ENCODE measurements at regions not wholly inside any gene's neighbourhood (a gene's known extent, or its start where the extent isn't known, plus 50 kb on each side); places are given as distances from the start of the nearest gene placed in this dataset.

DNA sequence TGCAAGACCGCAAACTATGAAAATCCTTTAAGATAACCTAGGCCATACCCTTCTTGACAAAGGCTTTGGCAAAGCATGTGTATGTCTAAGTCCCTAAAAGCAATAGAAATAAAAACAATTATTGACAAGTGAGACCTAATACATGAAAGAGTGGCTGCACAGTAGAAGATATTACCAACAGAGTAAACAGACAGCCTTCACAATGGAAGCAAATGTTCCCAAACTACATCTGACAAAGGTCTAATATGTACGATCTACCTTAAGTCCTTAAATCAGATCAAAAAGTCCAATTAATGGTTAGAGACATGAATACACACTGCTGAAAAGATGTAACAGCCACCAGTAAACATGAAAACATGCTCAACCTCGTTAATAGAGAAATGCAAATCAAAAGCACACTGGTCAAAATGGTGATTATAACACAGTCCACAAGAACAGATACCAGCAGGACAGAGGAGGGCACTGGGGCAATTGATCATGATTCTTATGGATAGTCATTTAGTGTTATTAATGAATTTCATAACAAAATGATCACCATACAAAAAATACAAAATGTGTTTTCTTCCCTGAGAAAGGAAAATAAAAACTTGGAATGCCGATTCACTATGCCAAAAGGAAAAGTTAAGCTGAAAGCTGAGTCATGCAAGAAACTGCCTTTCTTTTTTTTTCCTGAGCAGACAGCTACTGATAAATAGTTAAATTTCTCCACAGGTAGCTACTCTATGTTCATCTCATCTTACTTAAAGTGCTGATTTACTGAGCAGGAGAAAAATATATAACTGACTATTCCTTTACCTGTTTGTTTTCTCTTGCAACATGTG is 102.6 kb upstream of the VPREB1 start:
- 74% methylated on average over 4 of the region's 4 CpGs for WGBS
- Histone ChIP-seq H3K9me3 (ENCODE audit: control insufficient read depth in 4 of 4, low read length in 3 of 4) (no peaks in the 10 kb centered on the region), H3K27me3 (ENCODE audit: control insufficient read depth in 4 of 4, insufficient read depth in 4 of 4, low read length in 3 of 4) (peaks cover 0 to 2% (median 0%) of the 10 kb centered on the region in 4 donors)

More for the DNA sequence above, 102.6 kb upstream of the VPREB1 start:
- no peak overlapping the region for H3K27ac ChIP-seq (ENCODE audit: low read depth in 1 of 2, low read length in 2 of 2)
- no peaks in the 10 kb centered on the region for H3K4me1 ChIP-seq (ENCODE audit: control insufficient read depth in 4 of 4, insufficient read depth in 4 of 4, low read length in 3 of 4)
- TF ChIP-seq SP1 (IDR thresholded peaks at IDR 0.05) (no peak), FOXA2 (IDR thresholded peaks at IDR 0.05) (no peak), JUND (IDR thresholded peaks at IDR 0.05) (no peak), RXRA (IDR thresholded peaks at IDR 0.05) (no peak), RAD21 (IDR thresholded peaks at IDR 0.05) (no peak), EGR1 (IDR thresholded peaks at IDR 0.05; ENCODE audit: low read depth in 2 of 2) (no peak), HNF4G (IDR thresholded peaks at IDR 0.05) (no peak), GABPA (IDR thresholded peaks at IDR 0.05 in 1 of 2, conservative IDR thresholded peaks at IDR 0.05 in 1 of 2) (no peak), NR2F2 (IDR thresholded peaks at IDR 0.05) (no peak), FOXA1 (IDR thresholded peaks at IDR 0.05) (no peak), TAF1 (conservative IDR thresholded peaks at IDR 0.05) (no peak), YY1 (IDR thresholded peaks at IDR 0.05) (no peak)
- TF ChIP-seq, protein P1, sequence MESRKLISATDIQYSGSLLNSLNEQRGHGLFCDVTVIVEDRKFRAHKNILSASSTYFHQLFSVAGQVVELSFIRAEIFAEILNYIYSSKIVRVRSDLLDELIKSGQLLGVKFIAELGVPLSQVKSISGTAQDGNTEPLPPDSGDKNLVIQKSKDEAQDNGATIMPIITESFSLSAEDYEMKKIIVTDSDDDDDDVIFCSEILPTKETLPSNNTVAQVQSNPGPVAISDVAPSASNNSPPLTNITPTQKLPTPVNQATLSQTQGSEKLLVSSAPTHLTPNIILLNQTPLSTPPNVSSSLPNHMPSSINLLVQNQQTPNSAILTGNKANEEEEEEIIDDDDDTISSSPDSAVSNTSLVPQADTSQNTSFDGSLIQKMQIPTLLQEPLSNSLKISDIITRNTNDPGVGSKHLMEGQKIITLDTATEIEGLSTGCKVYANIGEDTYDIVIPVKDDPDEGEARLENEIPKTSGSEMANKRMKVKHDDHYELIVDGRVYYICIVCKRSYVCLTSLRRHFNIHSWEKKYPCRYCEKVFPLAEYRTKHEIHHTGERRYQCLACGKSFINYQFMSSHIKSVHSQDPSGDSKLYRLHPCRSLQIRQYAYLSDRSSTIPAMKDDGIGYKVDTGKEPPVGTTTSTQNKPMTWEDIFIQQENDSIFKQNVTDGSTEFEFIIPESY (IDR thresholded peaks at IDR 0.05), result no peak
- TF ChIP-seq, protein P2, sequence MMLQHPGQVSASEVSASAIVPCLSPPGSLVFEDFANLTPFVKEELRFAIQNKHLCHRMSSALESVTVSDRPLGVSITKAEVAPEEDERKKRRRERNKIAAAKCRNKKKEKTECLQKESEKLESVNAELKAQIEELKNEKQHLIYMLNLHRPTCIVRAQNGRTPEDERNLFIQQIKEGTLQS (IDR thresholded peaks at IDR 0.05), result no peak
- TF ChIP-seq, protein P3, sequence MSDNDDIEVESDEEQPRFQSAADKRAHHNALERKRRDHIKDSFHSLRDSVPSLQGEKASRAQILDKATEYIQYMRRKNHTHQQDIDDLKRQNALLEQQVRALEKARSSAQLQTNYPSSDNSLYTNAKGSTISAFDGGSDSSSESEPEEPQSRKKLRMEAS (IDR thresholded peaks at IDR 0.05), result no peak
- TF ChIP-seq, protein P4, sequence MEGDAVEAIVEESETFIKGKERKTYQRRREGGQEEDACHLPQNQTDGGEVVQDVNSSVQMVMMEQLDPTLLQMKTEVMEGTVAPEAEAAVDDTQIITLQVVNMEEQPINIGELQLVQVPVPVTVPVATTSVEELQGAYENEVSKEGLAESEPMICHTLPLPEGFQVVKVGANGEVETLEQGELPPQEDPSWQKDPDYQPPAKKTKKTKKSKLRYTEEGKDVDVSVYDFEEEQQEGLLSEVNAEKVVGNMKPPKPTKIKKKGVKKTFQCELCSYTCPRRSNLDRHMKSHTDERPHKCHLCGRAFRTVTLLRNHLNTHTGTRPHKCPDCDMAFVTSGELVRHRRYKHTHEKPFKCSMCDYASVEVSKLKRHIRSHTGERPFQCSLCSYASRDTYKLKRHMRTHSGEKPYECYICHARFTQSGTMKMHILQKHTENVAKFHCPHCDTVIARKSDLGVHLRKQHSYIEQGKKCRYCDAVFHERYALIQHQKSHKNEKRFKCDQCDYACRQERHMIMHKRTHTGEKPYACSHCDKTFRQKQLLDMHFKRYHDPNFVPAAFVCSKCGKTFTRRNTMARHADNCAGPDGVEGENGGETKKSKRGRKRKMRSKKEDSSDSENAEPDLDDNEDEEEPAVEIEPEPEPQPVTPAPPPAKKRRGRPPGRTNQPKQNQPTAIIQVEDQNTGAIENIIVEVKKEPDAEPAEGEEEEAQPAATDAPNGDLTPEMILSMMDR (IDR thresholded peaks at IDR 0.05; ENCODE audit: low read depth, low read length, missing input control), result no peak
- TF ChIP-seq, protein P5, sequence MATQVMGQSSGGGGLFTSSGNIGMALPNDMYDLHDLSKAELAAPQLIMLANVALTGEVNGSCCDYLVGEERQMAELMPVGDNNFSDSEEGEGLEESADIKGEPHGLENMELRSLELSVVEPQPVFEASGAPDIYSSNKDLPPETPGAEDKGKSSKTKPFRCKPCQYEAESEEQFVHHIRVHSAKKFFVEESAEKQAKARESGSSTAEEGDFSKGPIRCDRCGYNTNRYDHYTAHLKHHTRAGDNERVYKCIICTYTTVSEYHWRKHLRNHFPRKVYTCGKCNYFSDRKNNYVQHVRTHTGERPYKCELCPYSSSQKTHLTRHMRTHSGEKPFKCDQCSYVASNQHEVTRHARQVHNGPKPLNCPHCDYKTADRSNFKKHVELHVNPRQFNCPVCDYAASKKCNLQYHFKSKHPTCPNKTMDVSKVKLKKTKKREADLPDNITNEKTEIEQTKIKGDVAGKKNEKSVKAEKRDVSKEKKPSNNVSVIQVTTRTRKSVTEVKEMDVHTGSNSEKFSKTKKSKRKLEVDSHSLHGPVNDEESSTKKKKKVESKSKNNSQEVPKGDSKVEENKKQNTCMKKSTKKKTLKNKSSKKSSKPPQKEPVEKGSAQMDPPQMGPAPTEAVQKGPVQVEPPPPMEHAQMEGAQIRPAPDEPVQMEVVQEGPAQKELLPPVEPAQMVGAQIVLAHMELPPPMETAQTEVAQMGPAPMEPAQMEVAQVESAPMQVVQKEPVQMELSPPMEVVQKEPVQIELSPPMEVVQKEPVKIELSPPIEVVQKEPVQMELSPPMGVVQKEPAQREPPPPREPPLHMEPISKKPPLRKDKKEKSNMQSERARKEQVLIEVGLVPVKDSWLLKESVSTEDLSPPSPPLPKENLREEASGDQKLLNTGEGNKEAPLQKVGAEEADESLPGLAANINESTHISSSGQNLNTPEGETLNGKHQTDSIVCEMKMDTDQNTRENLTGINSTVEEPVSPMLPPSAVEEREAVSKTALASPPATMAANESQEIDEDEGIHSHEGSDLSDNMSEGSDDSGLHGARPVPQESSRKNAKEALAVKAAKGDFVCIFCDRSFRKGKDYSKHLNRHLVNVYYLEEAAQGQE (IDR thresholded peaks at IDR 0.05), result no peak
- no peak overlapping the region for H3K9ac ChIP-seq (ENCODE audit: low read depth in 1 of 2, low read length in 2 of 2)
- no peak for DNase-seq (ENCODE audit: low spot score)
- H3K4me3 ChIP-seq (ENCODE audit: low read depth in 1 of 3, low read length in 3 of 3), result no peak overlapping the region
- H3K36me3 ChIP-seq (ENCODE audit: control insufficient read depth in 4 of 4, insufficient read depth in 3 of 4, low read depth in 1 of 4, low read length in 3 of 4), result no peaks in the 10 kb centered on the region
